HT1080 (cell line): ENCODE measurements at regions not wholly inside any gene's neighbourhood (a gene's known extent, or its start where the extent isn't known, plus 50 kb on each side); places are given as distances from the start of the nearest gene placed in this dataset.
"Not testable (repeated sequence)": the region's sequence is repeated elsewhere in the genome, so short reads cannot be mapped to it uniquely, and the experiment has no call there.

Experiments used
- DNase-seq: peaks from one replicate; pipeline ENCODE4 v3.0.0-alpha.2; 2015; ENCODE audit warnings: low read depth

GRCh38 chr12:92987362-92987761 lies 58.3 kb upstream of the EEA1 start:
- peak; percentile 73 for DNase-seq

DNA sequence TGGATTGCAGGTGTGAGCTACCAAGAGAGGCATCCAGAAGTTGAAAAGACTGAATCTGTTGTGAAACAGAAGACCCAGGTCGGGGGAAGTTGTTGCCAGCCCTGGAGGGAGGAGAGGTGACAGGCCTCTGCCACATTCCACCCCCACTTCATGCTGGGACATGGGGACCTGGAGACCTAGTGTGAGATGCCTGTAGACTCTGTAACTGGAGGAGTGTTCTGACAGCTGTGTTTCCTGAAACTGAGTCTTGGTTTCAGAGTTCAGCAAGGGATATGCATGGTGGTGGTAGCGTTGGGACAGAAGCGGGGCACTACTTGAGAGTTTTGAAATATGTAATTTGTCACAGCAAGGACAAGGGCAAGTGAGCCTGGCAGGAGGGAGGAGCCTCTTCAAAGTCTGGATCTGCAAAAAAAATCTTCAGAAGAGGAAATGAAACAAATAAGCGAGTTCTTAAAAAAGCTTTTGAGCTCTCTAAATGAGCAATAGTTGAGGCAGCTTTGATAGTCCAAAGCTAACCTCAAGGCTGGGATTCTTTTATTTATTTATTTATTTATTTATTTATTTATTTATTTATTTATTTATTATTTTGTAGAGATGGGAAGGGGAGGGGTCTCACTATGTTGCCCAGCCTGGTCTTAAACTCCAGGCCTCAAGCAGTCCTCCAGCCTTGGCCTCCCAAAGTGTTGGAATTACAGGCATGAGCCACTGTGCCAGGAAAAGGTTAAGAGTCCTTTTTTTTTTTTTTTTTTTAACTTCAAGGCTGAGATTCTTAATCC lies 58.9 kb upstream of the EEA1 start:
- no peak for DNase-seq

DNA sequence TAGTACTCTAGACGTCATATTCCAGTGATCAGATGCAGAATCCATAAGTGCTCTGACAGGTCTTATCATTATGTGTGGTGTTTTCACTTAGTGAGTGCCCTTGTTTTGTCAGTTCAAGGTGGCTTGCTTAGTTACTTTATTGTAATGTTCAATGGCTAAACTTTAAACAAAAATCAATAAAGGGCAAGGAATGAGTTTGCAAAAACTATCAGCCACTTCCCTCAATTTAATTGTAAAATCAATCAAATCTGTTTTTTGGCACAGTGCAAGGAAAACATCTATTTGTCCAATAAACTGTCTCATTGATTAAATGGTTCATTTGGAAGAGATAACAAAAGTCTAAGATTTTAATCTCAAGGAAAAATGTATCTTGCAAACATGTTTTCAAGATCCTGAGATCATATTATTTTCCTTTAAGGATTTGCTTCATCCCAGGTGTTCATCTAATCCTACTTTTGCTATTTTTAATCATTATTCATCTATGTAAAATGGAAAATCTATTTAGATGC lies 59.6 kb upstream of the EEA1 start:
- DNase-seq, result no peak

GRCh38 chr12:92989715-92990484 lies 60.8 kb upstream of the EEA1 start:
- no peak for DNase-seq

DNA sequence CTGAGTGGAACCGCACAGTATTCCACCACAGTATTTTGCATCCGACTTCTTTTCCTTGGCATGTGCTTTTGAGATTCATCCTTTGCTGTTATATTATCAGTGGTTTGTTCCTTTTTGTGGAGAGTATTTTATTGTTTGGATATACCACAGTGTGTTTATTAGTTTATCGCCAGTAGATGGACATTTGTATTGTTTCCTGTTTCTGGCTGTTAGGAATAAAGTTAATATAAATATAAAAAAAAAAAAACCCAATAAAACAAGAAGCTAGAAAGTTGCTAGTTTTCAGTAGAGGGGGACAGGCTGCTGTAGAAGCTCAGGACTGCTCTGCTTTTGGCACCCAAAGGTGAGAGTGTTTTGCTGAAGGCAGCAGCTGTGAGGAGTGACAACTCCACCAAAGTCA lies 62.0 kb upstream of the EEA1 start:
- DNase-seq, result no peak

- no peak for DNase-seq
These were observed 62.9 kb upstream of the EEA1 start for GRCh38 chr12:92992041-92992440.

GRCh38 chr12:92993259-92993658 lies 64.2 kb upstream of the EEA1 start:
- no peak for DNase-seq

DNA sequence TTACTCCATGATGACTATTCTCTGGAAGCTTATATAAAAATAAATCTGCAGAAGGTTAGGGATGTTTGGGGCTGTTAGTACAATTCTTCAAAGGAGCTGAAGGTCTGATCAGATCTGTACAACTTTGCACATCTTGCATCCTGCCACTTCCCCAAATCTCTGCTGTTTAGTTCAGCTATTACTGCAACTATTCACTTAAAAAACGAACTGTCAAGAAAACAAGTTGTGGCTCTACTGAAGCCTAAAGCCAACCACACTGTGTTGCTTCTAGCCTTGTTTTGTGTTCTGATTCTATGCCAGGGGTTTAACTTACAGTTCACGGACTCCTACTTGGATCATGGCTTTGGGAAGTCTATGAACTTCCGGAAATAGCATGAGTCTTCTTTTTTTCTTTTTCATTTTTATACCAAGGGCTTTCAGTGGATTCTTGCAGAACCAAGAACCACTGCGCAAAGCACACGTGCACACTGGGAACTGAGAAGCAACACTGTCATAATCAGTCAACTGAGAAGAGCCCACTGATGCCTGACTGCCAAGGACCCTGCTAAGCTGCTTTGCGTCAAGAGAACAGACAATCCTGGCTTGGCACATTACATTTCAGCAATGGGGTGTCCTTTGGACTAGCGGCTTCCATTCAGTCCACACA lies 66.3 kb upstream of the EEA1 start:
- no peak for DNase-seq

DNA sequence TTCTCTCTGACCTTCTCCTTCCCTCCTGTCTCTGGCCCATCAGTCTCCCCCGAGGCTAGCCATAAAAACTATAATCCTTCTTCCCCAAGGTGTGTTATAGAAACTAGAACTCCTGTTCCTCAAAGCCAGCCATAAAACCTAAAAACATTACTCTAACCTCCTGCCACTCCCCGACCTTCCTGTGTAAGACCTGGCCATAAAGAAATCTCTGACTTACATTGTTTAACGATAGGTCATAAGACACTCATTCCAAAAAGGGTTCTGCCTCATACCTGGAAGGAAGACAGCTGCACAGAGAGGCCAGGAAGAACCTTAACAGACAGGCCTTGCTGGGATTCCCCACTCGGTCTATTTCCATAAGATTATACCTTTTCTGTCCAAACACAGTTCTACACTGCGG lies 70.9 kb upstream of the EEA1 start:
- DNase-seq, result no peak

- no peak for DNase-seq
These were observed 72.3 kb upstream of the EEA1 start for GRCh38 chr12:93001407-93001806.

GRCh38 chr12:93002293-93003054 lies 73.4 kb upstream of the EEA1 start:
- DNase-seq, result no peak

DNA sequence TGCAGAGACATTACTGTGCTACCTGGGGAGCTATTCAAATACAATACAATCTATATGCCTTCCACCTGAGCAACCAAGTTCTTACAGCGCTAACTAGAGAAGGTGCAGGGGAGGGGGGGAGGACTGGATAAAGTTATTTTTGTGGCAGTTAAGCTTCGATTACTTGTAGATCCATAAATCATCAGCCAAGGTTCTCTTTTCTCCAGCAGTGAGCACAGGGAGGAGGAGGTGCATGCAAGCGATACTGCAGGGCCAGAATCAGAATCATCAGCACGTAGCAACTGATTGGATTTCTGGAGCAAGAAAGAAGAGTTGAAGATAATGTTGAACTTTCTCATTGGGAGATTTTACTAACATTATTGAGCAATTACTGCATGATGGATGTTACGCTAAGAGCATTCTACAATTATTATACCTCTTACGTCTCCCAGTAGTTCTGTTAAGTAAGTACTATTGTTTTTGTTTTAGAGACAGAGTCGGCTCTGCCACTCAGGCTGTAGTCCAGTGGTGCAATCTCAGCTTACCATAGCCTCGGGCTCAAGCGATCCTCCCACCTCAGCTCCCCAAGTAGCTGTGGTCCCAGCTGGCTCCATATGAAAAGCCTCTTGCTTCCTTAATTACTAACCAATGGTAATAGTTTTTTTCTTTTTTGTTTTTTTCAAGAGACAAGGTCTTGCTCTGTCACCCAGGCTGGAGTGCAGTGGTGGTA lies 74.6 kb upstream of the EEA1 start:
- DNase-seq, result no peak

DNA sequence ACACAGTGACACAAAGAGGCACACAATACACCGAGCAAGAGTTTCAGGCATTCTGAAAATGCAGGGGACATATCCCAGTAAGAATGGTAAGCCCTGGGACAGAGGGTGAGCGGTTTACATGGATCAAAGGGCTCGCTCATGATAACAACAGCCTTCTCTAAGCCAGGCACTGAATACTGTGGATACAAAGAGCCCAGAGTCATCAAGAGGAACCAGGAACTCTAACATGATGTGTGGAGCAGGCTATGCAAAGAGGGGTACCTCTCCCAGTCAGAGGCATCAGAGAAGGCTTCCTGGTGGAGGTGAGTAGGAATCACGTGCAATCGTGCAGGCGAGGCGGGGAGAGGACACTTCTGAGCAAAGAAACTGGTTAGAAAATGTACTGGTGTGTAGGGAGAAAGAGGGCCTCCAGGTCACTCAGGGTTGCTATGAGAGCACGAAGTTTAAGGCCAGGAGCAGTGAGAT lies 76.9 kb upstream of the EEA1 start:
- DNase-seq, result no peak

DNA sequence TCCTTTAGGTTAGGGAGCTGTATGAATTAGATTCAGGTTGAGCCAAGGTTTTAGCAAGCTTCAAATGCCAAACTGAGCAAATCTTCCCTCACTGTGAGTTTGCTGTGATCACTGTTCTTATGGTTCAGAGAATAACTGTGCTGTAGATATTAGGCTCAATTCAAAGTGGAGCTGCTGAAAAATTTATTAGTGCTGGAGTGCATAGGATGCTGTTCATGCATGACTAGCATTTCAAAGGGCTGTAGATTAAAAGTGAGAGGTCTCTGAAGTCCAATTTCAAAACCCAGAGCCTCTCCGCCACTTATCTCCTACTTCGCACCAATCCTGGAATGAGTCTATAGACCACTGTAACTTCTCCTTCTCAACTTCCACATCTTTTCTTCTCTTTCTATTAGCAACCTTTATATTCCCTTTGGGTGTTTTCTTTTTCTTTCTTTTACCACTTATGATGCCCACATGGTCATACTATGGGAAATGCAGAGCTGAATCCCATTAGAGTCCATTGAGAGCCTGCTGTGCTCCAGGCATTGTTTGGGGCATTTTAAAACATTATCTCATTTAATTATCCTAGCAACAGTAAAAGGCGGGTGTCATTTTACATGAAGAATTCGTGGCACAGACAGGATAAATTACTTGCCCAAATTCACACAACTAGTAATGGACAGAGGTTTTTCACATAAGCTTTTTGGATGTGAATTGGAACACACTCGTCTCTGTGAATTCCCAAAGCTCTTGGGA lies 77.5 kb upstream of the EEA1 start:
- DNase-seq, result no peak

DNA sequence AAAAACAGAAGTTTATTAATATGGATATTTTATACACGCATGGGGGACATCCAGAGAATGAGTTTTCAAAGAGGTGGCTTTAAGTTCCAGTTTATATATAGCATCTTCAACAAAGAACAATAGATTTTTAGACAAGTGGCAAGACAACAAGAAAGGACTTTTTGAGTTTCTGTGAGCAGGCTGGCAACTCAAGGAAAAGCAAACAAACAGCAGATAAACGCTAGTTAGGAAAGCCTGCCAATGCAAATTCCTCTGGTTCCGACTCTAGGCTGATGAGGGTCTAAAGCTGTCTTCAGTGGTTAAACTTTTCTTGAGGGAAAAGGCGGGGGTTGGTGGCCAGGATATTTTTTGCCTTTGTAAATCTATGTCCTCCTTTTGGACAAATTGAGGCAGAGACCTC lies 78.4 kb upstream of the EEA1 start:
- DNase-seq, result no peak

DNA sequence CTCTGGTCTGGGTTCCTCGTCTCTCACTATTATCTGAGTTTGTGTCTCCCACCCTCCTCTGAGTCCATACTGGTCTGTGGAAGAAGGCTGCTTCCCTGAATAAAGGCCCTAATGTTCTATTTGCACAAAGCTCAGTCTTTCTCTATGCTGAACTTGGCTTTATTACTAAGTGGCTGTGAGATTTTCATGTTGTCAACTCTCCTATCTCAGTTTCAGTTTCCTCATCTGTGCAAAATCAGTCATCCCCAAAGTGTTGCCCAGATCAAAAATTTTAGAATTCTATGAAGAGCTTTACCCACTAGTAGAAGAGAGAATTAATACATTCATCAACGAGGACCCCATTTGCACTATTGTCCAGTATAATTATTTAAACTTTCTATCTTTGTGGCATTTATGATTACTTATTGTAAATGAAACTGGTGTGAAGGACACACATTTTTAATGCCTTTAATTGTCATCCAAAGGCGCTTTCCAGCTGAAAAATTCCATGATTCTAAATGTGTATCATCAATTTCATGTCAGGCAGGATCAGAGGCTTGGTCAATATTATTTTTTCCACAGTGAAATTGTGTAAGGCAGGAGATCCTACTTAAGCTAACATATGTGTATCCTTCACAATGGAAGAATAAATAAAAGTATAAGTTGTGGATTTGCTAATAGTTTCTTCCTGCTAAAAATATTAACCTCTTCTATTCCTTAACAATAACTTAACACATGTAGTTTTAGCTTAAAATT lies 79.1 kb upstream of the EEA1 start:
- no peak for DNase-seq

DNA sequence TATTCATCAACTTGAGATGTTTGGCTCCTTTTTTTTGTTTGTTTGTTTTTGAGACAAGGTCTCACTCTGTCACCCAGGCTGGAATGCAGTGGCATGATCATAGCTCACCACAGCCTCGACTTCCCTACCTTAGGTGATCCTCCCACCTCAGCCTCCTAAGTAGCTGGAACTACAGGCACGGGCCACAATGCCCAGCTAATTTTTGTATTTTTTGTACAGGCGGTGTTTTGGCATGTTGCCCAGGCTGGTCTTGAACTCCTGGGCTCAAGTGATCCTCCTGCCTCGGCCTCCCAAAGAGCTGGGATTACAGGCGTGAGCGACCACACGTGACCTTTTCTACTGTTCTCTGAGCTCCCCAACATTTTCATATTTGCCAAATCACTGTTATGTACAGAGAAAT lies 79.8 kb upstream of the EEA1 start:
- not testable (repeated sequence) for DNase-seq

DNA sequence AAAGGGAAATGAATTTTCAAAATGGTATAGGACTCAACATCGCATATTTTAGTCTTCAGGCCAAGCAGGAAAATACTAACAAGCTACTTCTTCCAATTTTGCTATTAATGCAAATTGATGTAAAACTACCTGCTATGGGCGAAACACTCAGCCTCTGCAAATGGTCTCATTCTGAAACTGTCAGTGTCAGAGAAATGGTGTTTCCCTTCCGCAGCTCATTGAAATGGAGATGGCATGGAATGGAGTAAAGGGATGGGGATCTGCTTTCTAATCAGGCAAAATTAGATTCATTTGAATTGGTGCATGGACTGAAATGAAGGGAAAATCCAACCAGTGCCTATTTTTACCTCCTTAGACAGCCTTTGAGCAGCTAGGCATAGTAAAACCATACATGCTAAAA lies 80.4 kb upstream of the EEA1 start:
- DNase-seq, result no peak

- DNase-seq, result no peak
These were observed 81.4 kb upstream of the EEA1 start for GRCh38 chr12:93010461-93010860.
